NCI-H460 (cell line): ENCODE measurements at regions not wholly inside any gene's neighbourhood (a gene's known extent, or its start where the extent isn't known, plus 50 kb on each side); places are given as distances from the start of the nearest gene placed in this dataset.

Experiments used
- DNase-seq: peaks from one replicate; pipeline ENCODE4 v3.0.0-alpha.2; 2016; ENCODE audit warnings: low read depth; ENCODE audit errors: extremely low read depth

DNA sequence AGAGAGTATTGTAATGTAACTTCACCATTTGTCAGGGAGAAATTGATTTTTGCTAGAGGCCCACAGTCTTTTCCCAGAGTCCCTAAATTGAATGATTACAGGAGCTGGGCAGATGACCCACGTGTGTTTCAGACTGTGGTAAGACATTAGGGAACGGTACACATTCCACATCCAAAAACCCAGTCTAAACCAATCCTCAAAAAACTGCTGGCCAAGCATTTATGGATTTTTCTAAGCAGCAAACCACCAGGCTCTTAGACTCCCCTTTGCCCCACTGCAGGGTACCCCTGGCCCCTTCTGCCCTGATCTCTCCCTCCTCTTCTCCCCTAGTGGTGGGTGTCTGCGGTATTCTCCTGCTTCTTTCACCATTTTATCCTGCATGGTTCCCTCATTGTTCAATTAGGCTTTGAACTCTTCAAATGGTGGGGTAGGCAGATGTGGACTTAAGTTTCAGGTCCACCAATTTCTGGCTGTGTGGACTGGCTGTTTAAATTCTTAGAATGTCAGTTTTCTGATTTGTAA, 135.5 kb upstream of the SORCS3 start:
- DNase-seq, result no peak

DNA sequence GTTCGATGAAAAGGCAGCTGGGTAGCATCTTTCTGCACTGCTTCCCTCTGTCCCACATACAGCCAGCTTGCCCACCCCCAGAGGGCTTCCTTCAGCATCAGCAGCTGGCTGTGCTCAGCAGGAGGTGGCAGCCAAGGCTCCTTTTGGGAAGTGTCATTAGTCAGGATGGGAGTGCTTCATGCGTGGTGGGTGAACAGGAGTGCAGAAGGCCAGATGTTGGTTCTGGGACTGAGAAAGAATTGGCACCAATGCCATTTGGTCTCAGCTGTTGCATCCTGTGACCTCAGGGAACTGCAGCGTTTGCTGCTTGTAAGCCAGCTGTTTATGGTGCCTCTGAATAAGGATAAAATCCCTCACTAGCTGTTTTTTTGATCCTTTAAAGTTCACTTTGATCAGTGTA, 131.1 kb upstream of the SORCS3 start:
- DNase-seq, result no peak

DNA sequence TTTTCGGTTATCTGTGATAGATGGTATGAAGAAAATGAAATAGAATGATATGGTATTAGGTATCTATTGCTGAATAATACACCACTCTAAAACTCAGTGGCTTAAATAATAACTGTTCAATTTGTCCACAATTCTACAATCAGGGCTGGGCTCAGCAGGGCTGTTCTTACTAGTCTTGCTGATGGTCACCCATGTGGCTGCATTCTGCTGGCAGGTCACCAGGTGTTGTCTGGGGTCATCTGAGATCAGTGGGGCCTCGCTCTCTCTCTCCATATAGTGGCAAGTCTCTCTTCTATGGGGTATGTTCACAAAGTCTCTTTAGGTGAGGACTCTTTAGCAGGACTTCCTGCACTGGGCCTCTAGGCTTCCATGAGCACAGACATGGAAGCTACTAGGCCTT, 130.4 kb upstream of the SORCS3 start:
- DNase-seq, result no peak

GRCh38 chr10:104512800-104513199, 128.3 kb upstream of the SORCS3 start:
- DNase-seq, result no peak

GRCh38 chr10:104515678-104516199, 125.4 kb upstream of the SORCS3 start:
- DNase-seq, result no peak

DNA sequence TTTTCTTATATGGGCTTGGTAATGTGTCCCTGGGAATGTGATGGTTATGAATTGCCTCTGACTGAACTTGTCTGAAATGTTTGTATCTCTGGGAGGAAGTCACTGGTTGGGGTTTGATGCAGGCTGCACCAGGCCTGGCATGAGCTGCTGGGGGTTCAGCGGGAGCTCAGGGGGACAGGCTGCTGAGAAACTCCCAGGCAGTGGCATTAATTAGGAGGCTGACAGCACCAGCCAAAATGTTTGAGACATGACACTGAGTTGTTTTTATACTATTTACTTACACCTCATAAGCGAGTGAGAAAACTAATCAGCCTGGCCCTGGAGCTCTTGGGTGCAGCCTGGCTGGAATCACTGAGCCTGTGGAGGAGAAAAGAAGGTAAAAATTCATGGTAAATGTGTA, 124.1 kb upstream of the SORCS3 start:
- DNase-seq, result no peak

DNA sequence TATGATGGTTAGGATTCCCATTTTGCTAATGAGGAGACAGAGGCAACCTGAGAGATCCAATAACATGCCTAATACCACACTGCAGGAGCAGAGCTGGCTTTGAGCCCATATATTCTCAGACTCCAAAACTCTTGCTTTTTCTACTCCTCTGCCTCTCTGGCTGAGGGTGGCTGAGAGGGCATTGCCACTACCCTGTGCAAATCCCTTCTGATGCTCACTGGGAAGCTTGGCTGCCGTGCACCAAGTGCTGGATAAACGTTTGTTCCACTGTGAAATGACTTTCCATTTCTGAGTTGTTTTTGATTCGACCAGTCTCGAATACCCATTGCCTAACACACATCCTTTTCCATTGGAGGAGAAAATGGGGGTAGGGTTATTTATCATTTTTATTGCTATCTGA, 123.1 kb upstream of the SORCS3 start:
- DNase-seq, result no peak

DNA sequence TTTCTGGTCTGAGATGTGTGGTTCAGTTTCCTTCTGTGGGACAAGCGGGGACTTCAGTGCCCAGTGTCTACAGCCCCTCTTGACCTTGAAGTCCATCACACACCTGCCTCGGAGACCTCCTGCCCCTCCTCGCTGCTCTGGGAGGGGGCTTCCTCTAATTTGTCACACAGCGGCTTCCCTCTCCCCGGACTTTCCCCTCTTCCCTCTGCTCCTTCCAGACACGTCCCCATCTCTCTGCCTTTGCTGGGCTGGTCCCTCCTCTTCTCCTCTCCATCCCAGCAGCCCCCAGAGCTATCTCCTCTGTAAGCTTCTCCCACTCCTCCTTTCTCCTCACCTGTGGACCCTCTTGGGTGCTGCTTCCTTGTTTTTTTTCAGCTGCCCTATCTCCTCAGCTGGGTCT, 122.2 kb upstream of the SORCS3 start:
- DNase-seq, result no peak

GRCh38 chr10:104520653-104521052, 120.4 kb upstream of the SORCS3 start:
- DNase-seq, result no peak

- no peak for DNase-seq
Measured at GRCh38 chr10:104521901-104522694, 119.0 kb upstream of the SORCS3 start.

GRCh38 chr10:104526188-104526587, 114.9 kb upstream of the SORCS3 start:
- DNase-seq, result no peak

GRCh38 chr10:104527013-104527412, 114.1 kb upstream of the SORCS3 start:
- DNase-seq, result no peak

GRCh38 chr10:104540181-104540580, 100.9 kb upstream of the SORCS3 start:
- no peak for DNase-seq

DNA sequence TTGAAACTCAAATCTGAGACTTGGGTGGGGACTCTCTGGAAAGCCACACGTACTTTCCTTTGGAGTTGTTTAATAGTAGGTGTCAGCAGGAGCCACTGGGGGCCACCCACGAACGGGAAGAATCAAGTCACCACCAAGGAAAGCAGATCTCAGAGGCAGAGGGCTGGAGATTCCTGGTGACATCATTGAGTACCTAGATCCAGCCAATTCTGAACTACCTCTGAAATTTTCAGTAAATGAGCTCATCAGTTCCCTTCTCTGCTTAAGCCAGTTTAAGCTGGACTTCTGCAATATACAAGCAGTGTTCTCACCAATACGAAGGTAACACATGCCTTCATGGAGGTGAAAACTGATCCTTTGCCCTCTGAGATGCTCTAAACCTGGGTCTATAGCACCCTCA, 99.3 kb upstream of the SORCS3 start:
- DNase-seq, result no peak

GRCh38 chr10:104546336-104546735, 94.8 kb upstream of the SORCS3 start:
- no peak for DNase-seq

GRCh38 chr10:104546756-104547155, 94.3 kb upstream of the SORCS3 start:
- DNase-seq, result no peak

DNA sequence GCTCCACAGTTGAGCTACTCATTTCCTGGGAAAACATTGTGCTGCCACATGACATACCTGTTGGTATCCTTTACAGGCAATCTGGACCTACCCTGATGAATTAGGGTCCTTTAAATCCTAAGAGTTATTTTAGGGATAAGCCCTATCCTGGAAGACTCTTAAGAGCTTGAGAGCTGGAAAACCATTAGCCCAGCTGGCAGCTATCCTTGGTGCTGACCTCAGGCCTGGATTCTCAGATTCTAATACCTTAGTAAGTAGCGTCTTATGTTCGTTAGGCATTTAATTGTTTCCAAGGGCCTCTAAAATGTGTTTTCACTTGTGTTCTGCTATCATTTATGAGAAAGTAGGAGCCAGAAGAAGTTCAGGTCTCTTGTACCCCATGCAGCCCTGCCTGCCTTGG, 93.0 kb upstream of the SORCS3 start:
- DNase-seq, result no peak

GRCh38 chr10:104556831-104557230, 84.3 kb upstream of the SORCS3 start:
- DNase-seq, result no peak

- DNase-seq, result no peak
Measured at GRCh38 chr10:104557966-104558365, 83.1 kb upstream of the SORCS3 start.

GRCh38 chr10:104559935-104560334, 81.2 kb upstream of the SORCS3 start:
- DNase-seq, result no peak

DNA sequence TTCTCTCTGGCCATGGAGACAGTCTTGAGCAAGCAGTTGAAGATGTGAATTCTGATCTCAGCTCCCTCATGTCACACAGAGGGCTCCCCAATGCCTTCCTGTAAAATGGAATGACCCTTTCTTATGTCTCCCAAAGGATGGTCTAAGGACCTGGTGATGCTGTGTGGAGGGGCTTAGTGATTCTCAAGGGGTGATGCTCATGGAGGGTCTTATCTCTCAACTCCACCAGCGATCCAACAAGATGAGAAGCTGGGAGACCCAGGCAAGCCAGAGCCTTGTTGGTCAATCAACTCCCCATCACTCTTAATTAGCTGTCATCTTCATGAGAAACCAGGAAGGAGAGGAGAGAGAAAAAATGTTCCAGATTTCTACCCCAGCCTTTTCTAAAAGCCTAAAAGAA, 78.0 kb upstream of the SORCS3 start:
- no peak for DNase-seq

DNA sequence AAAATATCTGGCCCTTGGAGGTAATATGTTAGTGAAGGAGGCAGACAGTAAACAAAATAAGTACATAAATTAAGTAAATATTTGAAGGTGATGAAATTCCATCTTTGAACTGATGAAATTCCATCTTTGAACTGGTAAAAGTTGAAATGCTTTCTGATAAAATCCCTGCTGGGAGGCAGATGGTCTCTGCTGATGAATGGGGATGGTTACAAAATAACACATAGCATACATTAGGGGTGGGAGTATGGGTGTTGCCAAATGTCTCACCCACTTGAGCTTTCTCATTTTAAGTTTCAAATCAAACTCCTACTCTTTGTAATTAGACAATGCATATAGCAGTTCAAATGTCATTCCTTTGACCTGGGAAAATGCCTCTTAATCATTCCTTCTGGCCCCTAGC, 77.5 kb upstream of the SORCS3 start:
- no peak for DNase-seq

DNA sequence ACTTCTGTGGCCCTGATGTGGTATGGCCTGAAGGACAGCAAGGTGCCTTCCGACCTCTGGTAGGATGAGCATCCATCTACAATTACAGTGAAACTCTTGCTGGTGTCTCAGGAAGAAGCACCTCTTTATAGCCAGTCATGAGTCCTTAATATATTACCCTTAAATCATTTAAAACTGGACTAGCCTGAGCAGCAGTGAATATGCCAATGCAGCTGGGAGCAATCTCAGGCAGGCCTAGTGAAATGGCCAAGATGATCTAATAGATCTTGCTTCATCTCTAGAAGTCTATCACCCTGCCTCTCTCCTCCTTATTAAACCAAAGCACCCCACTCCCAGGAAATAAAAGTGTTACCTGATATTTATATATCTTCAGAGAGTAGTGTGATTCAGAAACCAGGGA, 66.7 kb upstream of the SORCS3 start:
- DNase-seq, result no peak
